Activated naive CD8-positive, alpha-beta T cell (primary cell): ENCODE measurements at regions not wholly inside any gene's neighbourhood (a gene's known extent, or its start where the extent isn't known, plus 50 kb on each side); places are given as distances from the start of the nearest gene placed in this dataset.
"Not testable (repeated sequence)": the region's sequence is repeated elsewhere in the genome, so short reads cannot be mapped to it uniquely, and the experiment has no call there.

Experiments
- H3K27ac Mint-ChIP-seq: one replicate; pipeline ENCODE4 v1.8.0; 2021; ENCODE audit warnings: mixed read lengths
- H3K27me3 Mint-ChIP-seq: one replicate; pipeline ENCODE4 v1.8.0; 2021; ENCODE audit warnings: mixed read lengths
- H3K36me3 Mint-ChIP-seq: one replicate; pipeline ENCODE4 v1.8.0; 2021; ENCODE audit warnings: mixed read lengths
- H3K4me1 Mint-ChIP-seq: one replicate; pipeline ENCODE4 v1.8.0; 2021; ENCODE audit warnings: low read depth, mixed read lengths
- H3K4me3 Mint-ChIP-seq: one replicate; pipeline ENCODE4 v1.8.0; 2021; ENCODE audit warnings: mild to moderate bottlenecking, mixed read lengths
- H3K9me3 Mint-ChIP-seq: one replicate; pipeline ENCODE4 v1.8.0; 2021; ENCODE audit warnings: low read depth, mixed read lengths

DNA sequence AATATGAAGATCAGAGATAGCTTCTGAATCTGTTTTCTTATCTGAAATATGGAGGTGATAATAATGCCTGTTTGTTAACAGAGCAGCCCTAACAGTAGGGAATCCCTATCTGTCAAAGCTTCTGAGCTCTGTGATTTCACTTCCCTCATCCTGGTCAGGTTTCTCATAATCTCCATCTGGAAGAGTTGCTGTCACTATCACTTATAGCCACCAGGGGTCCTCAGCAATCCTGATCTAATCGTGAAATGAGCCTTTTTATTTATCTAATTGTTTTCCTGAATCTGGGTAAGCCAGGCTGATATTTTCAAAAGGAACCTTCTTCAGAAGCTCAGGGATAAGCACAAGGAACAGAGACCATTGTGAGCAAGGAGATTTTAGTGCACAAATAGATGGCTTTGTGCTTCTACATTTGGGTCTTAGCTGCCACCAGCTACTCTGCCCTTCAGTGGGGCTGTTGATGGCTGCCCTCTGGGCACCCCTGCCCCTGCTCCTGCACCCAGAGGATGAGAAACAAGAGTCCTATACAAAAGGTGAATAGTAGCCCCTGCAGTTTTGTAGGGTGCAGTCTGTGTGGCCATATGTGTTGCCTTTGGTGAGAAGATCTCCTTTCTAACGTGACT, 196.4 kb upstream of the RADX start:
- peaks cover 4% of the 10 kb centered on the region for H3K27me3 Mint-ChIP-seq
- H3K9me3 Mint-ChIP-seq, result no peaks in the 10 kb centered on the region
- H3K4me1 Mint-ChIP-seq, result no peaks in the 10 kb centered on the region
- no peak overlapping the region for H3K27ac Mint-ChIP-seq
- no peak overlapping the region for H3K4me3 Mint-ChIP-seq
- no peaks in the 10 kb centered on the region for H3K36me3 Mint-ChIP-seq

DNA sequence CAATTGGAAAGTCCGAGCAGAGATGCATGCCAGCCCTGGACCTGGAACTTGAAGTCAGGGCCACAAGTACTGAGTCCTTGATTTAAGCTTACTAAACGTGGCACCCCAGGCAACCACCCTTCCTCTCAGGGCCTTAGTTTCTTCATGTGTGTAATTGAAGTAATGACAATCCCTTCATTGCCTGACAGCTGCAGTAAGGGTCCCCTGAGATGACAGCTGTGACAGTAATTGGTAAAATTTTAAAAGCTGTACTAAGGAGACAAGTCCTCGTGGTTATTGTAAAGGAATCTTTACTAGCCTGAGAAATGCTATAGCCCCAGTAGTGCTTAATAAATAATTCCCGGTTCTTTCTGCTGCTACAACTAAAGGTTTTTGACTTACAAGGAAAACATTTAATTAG, 175.1 kb upstream of the RADX start:
- Mint-ChIP-seq H3K4me3 (no peak overlapping the region), H3K27me3 (peaks cover 3% of the 10 kb centered on the region), H3K27ac (no peak overlapping the region), H3K9me3 (no peaks in the 10 kb centered on the region), H3K36me3 (no peaks in the 10 kb centered on the region), H3K4me1 (no peaks in the 10 kb centered on the region)

DNA sequence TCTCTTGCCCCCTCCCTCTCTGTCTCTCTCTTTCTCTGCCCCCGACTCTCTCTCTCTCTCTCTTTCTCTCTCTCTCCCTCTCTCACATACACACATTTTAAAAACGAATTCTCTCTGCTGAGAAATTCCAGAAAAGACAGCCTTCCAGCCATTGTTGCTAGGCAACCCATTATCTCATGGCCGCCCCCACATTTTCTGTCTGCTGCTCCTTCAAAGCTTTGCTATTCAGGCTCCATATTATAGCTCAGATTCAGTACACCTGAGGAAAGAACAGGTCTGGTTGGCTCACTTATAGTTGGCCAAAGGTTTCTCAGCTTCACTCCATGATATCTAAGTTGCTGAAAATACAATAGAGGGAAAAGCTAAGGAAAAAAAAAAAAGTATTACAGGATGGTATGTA, 174.4 kb upstream of the RADX start:
- H3K27ac Mint-ChIP-seq, result no peak overlapping the region
- H3K4me3 Mint-ChIP-seq, result no peak overlapping the region
- peaks cover 3% of the 10 kb centered on the region for H3K27me3 Mint-ChIP-seq
- H3K36me3 Mint-ChIP-seq, result no peaks in the 10 kb centered on the region
- no peaks in the 10 kb centered on the region for H3K4me1 Mint-ChIP-seq
- H3K9me3 Mint-ChIP-seq, result no peaks in the 10 kb centered on the region

DNA sequence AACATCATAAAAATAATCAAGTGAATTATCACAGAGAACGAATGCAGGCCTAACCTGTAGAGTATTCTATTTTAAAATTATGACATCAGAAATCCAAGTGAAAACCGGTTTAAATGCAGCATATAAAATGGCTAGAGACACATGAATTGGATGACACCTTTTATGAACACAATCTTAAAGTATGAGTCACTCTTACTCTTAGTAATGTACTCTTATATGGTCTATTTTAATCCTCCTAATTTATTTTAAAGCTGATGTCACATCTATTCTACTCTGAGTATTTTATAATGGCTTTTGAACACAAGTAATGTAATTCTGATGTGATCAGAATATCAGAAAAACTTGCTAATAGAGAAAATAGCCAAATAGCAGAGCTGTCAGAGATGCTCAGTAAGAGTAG, 161.4 kb upstream of the RADX start:
- no peak overlapping the region for H3K4me3 Mint-ChIP-seq
- H3K36me3 Mint-ChIP-seq, result no peaks in the 10 kb centered on the region
- peaks cover 5% of the 10 kb centered on the region for H3K27me3 Mint-ChIP-seq
- no peaks in the 10 kb centered on the region for H3K9me3 Mint-ChIP-seq
- H3K4me1 Mint-ChIP-seq, result no peaks in the 10 kb centered on the region
- no peak overlapping the region for H3K27ac Mint-ChIP-seq

DNA sequence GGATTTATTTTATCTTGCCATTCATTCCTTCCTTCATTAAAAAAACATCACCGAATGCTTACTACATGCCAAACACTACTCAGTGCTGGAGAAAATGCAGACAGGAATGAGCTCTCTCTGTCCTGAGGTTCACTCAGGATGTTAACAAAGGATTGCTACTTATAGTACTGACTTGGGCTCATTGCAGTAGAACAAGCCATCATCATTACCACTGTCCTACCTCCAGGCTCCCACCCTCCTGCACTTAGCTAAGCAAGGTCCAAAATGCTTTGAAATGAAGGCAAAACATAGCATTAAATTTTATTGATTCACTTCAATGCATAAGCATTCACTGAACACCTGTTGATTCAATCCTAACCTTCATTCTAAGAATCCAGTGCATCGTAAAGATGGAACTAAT, 159.8 kb upstream of the RADX start:
- Mint-ChIP-seq H3K4me3 (no peak overlapping the region), H3K27ac (no peak overlapping the region), H3K4me1 (no peaks in the 10 kb centered on the region)

DNA sequence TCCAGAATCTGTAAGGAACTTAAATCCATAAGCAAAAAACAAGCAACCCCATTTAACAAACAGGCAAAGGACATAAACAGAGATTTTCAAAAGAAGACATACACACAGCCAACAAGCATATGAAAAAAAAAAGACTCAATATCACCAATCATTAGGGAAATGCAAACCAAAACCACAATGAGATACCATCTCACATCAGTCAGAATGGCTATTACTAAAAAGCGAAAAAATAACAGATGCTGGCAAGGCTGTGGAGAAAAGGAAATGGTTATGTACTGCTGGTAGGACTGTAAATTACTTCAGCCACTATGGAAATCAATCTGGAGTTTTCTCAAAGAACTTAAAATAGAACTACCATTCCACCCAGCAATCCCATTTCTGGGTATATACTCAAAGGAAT, 156.8 kb upstream of the RADX start:
- no peaks in the 10 kb centered on the region for H3K27me3 Mint-ChIP-seq
- H3K4me3 Mint-ChIP-seq, result no peak overlapping the region
- no peaks in the 10 kb centered on the region for H3K9me3 Mint-ChIP-seq
- no peaks in the 10 kb centered on the region for H3K36me3 Mint-ChIP-seq
- no peaks in the 10 kb centered on the region for H3K4me1 Mint-ChIP-seq
- H3K27ac Mint-ChIP-seq, result no peak overlapping the region

More for the DNA sequence above, 159.8 kb upstream of the RADX start:
- H3K9me3 Mint-ChIP-seq, result no peaks in the 10 kb centered on the region
- H3K36me3 Mint-ChIP-seq, result no peaks in the 10 kb centered on the region
- no peaks in the 10 kb centered on the region for H3K27me3 Mint-ChIP-seq

DNA sequence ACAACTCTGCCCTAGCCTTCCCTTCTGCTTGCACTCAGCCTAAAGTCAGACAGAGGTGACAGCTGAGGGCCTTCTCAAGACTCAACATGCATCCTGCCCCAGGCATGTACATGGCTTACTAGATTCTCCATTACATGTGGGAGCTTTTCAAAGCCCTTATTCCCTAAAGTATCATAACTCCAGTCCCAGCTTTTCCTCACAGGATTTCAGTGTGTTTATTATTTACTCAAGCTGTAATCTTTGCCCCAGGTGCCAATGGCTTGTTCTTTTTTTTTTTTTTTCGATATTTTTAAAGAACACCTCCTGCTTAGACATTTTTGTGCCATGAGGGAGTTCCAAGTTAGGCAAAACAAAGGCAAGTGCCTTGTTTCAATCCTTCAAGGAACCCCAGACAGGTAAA, 154.0 kb upstream of the RADX start:
- H3K36me3 Mint-ChIP-seq, result no peaks in the 10 kb centered on the region
- no peaks in the 10 kb centered on the region for H3K9me3 Mint-ChIP-seq
- H3K4me1 Mint-ChIP-seq, result no peaks in the 10 kb centered on the region

DNA sequence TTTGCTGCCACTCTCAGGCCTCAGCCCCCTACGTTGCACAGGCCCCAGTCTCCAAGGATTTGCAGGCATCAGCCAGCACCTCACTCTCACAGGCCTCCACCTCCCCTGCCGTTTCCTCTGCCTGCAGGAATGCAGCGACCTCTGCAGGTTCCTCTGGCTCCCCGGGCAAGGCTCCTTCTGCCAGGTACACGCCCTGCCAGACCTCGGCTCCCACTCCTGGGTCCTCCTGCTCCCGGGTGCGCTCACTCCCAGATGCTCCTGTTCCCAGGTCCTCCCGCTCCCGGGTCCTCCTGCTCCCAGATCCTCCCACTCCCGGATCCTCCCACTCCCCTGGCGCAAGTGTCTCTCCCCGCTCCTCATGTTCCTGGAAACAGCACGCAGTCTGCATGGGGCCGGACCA, 144.4 kb upstream of the RADX start:
- Mint-ChIP-seq H3K27ac (no peak overlapping the region), H3K4me3 (no peak overlapping the region), H3K27me3 (peaks cover 1% of the 10 kb centered on the region), H3K36me3 (no peaks in the 10 kb centered on the region), H3K9me3 (no peaks in the 10 kb centered on the region), H3K4me1 (no peaks in the 10 kb centered on the region)

More for the DNA sequence above, 154.0 kb upstream of the RADX start:
- no peak overlapping the region for H3K27ac Mint-ChIP-seq
- no peaks in the 10 kb centered on the region for H3K27me3 Mint-ChIP-seq
- no peak overlapping the region for H3K4me3 Mint-ChIP-seq

DNA sequence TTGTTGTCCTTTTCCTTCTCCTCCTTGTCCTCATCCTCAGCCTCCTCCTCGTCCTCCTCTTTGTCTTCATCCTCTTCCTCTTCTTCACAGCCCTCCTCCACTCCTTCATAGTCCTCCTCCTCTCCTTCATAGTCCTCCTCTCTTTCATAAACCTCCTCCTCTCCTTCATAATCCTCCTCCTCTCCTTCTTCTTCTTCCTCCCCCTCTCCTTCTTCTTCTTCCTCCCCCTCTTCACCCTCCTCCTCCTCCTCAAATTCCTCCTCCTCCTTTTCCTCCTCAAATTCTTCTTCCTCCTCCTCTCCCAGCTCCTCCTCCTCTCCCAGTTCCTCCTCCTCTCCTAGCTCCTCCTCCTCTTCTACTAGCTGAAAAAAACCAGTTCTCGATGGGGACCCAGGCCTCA, 143.8 kb upstream of the RADX start:
- H3K4me1 Mint-ChIP-seq, result no peaks in the 10 kb centered on the region
- no peak overlapping the region for H3K27ac Mint-ChIP-seq
- H3K36me3 Mint-ChIP-seq, result no peaks in the 10 kb centered on the region
- H3K27me3 Mint-ChIP-seq, result peaks cover 1% of the 10 kb centered on the region
- no peak overlapping the region for H3K4me3 Mint-ChIP-seq
- H3K9me3 Mint-ChIP-seq, result no peaks in the 10 kb centered on the region

DNA sequence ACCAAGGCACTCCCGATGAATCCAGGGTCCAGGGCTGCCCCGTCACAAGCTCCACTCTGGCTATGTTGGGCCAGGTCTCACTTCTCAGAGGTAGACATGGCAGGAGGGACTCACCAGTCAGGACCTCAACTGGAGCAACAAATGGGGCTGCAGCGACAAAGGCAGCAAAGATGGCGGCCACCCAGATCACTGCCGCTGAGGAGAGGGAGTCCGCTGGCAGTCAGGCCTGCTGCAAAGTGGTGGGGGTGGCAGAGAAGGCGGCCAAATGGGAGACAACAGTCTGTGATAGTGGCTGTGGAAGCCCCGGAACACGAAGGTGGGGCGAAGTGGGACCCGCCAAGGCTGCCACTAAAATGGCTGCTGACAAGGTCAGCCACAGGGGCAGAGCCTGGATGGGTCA, 143.3 kb upstream of the RADX start:
- Mint-ChIP-seq H3K36me3 (no peaks in the 10 kb centered on the region), H3K27me3 (peaks cover 1% of the 10 kb centered on the region), H3K4me3 (no peak overlapping the region), H3K4me1 (no peaks in the 10 kb centered on the region), H3K27ac (no peak overlapping the region), H3K9me3 (no peaks in the 10 kb centered on the region)

DNA sequence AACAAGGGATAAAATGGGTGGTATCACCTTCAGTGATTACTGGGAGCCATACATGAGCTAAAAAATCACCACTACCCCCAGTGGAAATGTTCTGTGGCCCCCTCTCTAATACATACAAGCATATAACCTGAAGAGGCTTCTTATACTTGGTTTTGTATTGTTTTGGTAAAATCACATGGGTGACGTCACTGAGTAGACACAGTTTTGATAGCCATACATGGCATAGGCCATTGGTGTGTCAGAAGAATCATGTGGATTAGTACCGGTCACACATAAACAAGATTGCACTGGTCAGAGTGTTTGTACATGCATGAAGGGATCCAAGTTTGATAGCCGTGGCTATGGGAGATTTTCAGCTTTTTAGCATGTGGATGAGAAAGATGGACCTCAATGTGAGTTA, 131.9 kb upstream of the RADX start:
- no peaks in the 10 kb centered on the region for H3K36me3 Mint-ChIP-seq
- no peaks in the 10 kb centered on the region for H3K27me3 Mint-ChIP-seq
- no peaks in the 10 kb centered on the region for H3K9me3 Mint-ChIP-seq
- H3K4me3 Mint-ChIP-seq, result no peak overlapping the region
- H3K4me1 Mint-ChIP-seq, result peaks cover 14% of the 10 kb centered on the region
- H3K27ac Mint-ChIP-seq, result no peak overlapping the region

DNA sequence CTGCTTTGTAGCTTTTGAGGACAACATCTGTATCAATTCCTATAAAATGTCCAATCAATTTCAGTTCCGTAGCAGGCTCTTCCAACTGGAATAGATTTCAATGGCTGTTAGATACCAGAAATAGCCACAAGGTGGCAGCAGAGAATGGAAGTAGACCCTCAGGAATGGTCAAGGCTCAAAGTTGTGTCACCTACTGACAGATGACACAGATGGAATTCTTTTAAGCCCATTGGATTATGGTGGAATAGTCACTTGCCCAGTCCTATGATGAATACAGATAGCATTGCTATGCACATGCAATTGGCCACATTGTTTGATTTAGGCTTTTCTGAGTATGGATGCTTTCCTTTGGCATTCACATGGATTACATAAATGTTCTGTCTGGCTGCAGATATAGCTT, 130.4 kb upstream of the RADX start:
- H3K4me1 Mint-ChIP-seq, result peaks cover 21% of the 10 kb centered on the region
- H3K4me3 Mint-ChIP-seq, result no peak overlapping the region
- H3K36me3 Mint-ChIP-seq, result no peaks in the 10 kb centered on the region
- no peaks in the 10 kb centered on the region for H3K9me3 Mint-ChIP-seq
- no peak overlapping the region for H3K27ac Mint-ChIP-seq
- H3K27me3 Mint-ChIP-seq, result no peaks in the 10 kb centered on the region

DNA sequence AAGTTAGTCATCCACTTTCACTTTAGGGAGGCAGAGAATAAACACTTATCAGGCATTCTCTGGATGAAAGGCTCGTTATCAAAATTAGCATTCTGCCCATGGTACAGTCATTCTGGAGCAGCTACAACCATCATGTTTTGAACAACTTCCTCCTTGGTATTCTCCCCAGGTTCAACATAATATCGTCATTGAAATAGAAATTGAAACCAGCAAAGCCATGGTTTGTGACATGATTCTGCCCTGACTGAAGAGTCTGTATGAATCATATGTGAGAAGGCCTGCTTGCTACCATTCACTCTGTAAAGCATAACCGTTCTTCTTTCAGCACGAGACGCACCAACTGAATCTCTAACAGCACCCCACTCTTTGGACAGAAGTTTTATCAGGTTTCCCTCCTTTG, 127.5 kb upstream of the RADX start:
- Mint-ChIP-seq H3K4me1 (peaks cover 21% of the 10 kb centered on the region), H3K4me3 (peak overlapping the region; percentile 53), H3K27ac (peak overlapping the region; percentile 87), H3K27me3 (no peaks in the 10 kb centered on the region), H3K36me3 (no peaks in the 10 kb centered on the region), H3K9me3 (no peaks in the 10 kb centered on the region)

DNA sequence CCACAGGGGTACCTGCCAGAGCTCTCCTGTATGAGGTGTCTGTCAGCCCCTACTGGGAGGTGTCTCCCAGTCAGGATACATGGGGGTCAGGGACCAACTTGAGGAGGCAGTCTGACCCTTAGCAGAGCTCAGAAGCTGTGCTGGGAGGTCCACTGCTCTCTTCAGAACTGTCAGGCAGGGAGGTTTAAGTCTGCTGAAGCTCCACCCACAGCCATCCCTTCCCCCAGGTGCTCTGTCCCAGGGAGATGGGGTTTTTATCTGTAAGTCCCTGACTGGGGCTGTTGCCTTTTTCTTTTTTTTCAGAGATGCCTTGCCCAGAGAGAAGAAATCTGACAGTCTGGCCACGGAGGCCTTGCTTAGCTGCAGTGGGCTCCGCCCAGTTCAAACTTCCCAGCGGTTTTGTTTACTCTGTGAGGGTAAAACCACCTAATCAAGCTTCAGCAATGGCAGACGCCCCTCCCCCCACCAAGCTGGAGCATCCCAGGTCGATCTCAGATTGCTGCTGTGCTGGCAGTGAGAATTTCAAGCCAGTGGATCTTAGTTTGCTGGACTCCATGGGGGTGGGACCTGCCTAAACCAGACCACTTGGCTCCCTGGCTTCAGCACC, 118.5 kb upstream of the RADX start:
- not testable (repeated sequence) for H3K36me3 Mint-ChIP-seq, H3K4me1 Mint-ChIP-seq, H3K4me3 Mint-ChIP-seq, H3K27me3 Mint-ChIP-seq, H3K9me3 Mint-ChIP-seq, H3K27ac Mint-ChIP-seq

DNA sequence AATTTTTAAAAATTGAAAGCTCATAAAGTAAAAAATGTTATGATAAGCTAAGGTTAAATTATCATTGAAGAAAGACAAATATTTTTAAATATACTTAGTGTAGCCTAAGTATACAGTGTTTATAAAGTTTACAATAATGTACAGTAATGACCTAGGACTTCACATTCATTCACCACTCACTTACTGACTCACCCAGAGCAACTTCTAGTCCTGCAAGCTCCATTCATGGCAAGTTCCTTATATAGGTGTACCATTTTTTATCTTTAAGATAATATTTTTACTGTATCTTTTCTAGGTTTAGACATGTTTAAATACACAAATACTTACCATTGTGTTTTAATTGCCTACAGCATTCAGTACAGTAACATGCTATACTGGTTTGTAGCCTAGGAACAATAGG, 112.3 kb upstream of the RADX start:
- Mint-ChIP-seq H3K4me1 (peaks cover 8% of the 10 kb centered on the region), H3K36me3 (no peaks in the 10 kb centered on the region)

DNA sequence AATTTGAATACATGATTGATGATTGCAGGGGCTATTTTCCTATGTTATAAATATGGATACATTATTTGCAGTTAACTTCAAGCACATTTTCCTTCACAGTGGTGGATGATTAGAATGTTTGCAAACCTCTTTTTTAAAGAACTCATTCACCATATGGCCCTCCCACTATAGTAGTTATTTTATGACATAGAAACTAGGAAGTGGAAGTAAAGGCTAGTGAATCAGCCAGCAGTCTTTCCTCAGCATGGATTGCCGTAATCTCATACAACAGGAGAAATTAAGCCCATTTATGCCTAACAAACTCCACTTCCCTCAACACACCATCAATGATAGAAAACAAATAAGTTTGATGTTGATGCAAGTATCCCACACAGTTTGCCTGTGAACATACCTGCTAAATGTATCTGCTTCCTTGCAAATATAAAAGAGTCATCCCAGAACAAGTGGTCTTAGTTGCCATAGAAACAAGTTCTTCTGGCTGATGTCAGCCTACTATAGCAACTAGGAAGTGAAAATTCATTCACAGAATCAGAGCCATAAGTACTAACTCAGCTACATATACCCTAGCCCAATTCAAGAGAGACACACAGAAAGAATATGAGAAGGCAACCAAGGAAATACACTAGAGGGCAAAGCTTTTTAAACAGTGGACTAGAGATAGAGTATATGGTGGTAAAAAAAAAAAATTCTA, 100.9 kb upstream of the RADX start:
- Mint-ChIP-seq H3K27me3 (no peaks in the 10 kb centered on the region), H3K4me1 (peaks cover 3% of the 10 kb centered on the region), H3K4me3 (no peak overlapping the region), H3K27ac (no peak overlapping the region), H3K9me3 (no peaks in the 10 kb centered on the region), H3K36me3 (no peaks in the 10 kb centered on the region)

More for the DNA sequence above, 112.3 kb upstream of the RADX start:
- Mint-ChIP-seq H3K27me3 (no peaks in the 10 kb centered on the region), H3K27ac (no peak overlapping the region), H3K9me3 (no peaks in the 10 kb centered on the region), H3K4me3 (no peak overlapping the region)
